Karpas-422 (cell line): ENCODE measurements at regions not wholly inside any gene's neighbourhood (a gene's known extent, or its start where the extent isn't known, plus 50 kb on each side); places are given as distances from the start of the nearest gene placed in this dataset.

Experiments used
- DNase-seq: peaks from one replicate; pipeline ENCODE4 v3.0.0-alpha.2; 2015
- H2AFZ ChIP-seq: fragments of 200-600 bp; sonication (generic); 2 replicates; pipeline ENCODE4 v1.6.1; 2014; ENCODE audit warnings: antibody characterized with exemption, low read length, mixed read lengths
- H3K27ac ChIP-seq: fragments of 200-600 bp; sonication (generic); 2 replicates; pipeline ENCODE4 v1.5.1; 2014; ENCODE audit warnings: mild to moderate bottlenecking, low read length, moderate library complexity
- H3K27me3 ChIP-seq: fragments of 200-600 bp; sonication (generic); 2 replicates; pipeline ENCODE4 v1.6.1; 2014; ENCODE audit warnings: low read length, mixed read lengths
- H3K36me3 ChIP-seq: fragments of 200-600 bp; sonication (generic); 2 replicates; pipeline ENCODE4 v1.6.1; 2014; ENCODE audit warnings: low read length, mixed read lengths; ENCODE audit not compliant: insufficient read depth
- H3K4me1 ChIP-seq: fragments of 200-600 bp; sonication (generic); 2 replicates; pipeline ENCODE4 v1.6.1; 2014; ENCODE audit warnings: mild to moderate bottlenecking, low read length, mixed read lengths
- H3K4me2 ChIP-seq: fragments of 200-600 bp; sonication (generic); 2 replicates; pipeline ENCODE4 v1.6.1; 2014; ENCODE audit warnings: low read length, low read depth, mild to moderate bottlenecking; ENCODE audit not compliant: poor library complexity, severe bottlenecking
- H3K4me3 ChIP-seq: fragments of 200-600 bp; sonication (generic); 2 replicates; pipeline ENCODE4 v1.5.1; 2014; ENCODE audit warnings: mild to moderate bottlenecking, antibody characterized with exemption, low read length, mixed read lengths
- H3K79me2 ChIP-seq: fragments of 200-600 bp; sonication (generic); 2 replicates; pipeline ENCODE4 v1.6.1; 2014; ENCODE audit warnings: mild to moderate bottlenecking, low read length, mixed read lengths
- H3K9ac ChIP-seq: fragments of 200-600 bp; sonication (generic); 2 replicates; pipeline ENCODE4 v1.6.0; 2014; ENCODE audit warnings: low read length
- H3K9me2 ChIP-seq: fragments of 200-600 bp; sonication (generic), shearing (Covaris generic); replicated peaks from 2 replicates; pipeline ENCODE4 v1.6.0; 2014; ENCODE audit warnings: mild to moderate bottlenecking, low read length, moderate library complexity; ENCODE audit not compliant: insufficient read depth
- H3K9me3 ChIP-seq: fragments of 300-700, 200-600 bp; sonication (generic); 2 replicates; pipeline ENCODE4 v1.6.1; 2014; ENCODE audit warnings: low read length, mixed read lengths
- H4K20me1 ChIP-seq: fragments of 200-600 bp; sonication (generic); 2 replicates; pipeline ENCODE4 v1.6.1; 2014; ENCODE audit warnings: mild to moderate bottlenecking, antibody characterized with exemption, low read length, low read depth; ENCODE audit not compliant: insufficient read depth

- no peak overlapping the region for H3K27ac ChIP-seq
- H3K36me3 ChIP-seq = no peaks in the 10 kb centered on the region
- no peaks in the 10 kb centered on the region for H3K79me2 ChIP-seq
- H3K27me3 ChIP-seq = no peaks in the 10 kb centered on the region
- H3K9me2 ChIP-seq = no peaks in the 10 kb centered on the region
- H3K4me3 ChIP-seq = no peak overlapping the region
- no peak for DNase-seq
- peaks cover 20% of the 10 kb centered on the region; the same call in 1 of the 2 replicates for H3K9me3 ChIP-seq
- H2AFZ ChIP-seq = no peak overlapping the region
- no peak overlapping the region for H3K4me2 ChIP-seq
- H3K4me1 ChIP-seq = no peaks in the 10 kb centered on the region
- H3K9ac ChIP-seq = no peak overlapping the region
- no peaks in the 10 kb centered on the region for H4K20me1 ChIP-seq
Measured at GRCh38 chr13:56902276-56902675, 238.4 kb upstream of the PRR20A start.

GRCh38 chr13:56903710-56904282 lies 236.9 kb upstream of the PRR20A start:
- Histone ChIP-seq H3K4me1 (no peaks in the 10 kb centered on the region), H3K79me2 (no peaks in the 10 kb centered on the region), H3K36me3 (no peaks in the 10 kb centered on the region), H3K27me3 (no peaks in the 10 kb centered on the region), H3K4me3 (no peak overlapping the region), H3K9me3 (peaks cover 30% of the 10 kb centered on the region; the same call in 1 of the 2 replicates), H3K27ac (no peak overlapping the region), H3K9ac (no peak overlapping the region), H3K4me2 (no peak overlapping the region), H2AFZ (no peak overlapping the region), H3K9me2 (no peaks in the 10 kb centered on the region), H4K20me1 (no peaks in the 10 kb centered on the region)
- no peak for DNase-seq

- Histone ChIP-seq H3K9ac (no peak overlapping the region), H3K36me3 (no peaks in the 10 kb centered on the region), H4K20me1 (no peaks in the 10 kb centered on the region), H3K4me3 (no peak overlapping the region), H3K27me3 (no peaks in the 10 kb centered on the region), H3K27ac (no peak overlapping the region), H3K79me2 (no peaks in the 10 kb centered on the region), H3K4me2 (no peak overlapping the region), H3K9me3 (peaks cover 32% of the 10 kb centered on the region), H3K4me1 (no peaks in the 10 kb centered on the region), H2AFZ (no peak overlapping the region), H3K9me2 (no peaks in the 10 kb centered on the region)
- DNase-seq = no peak
Measured at GRCh38 chr13:56906909-56907308, 233.8 kb upstream of the PRR20A start.

- Histone ChIP-seq H3K27ac (no peak overlapping the region), H3K4me3 (no peak overlapping the region), H3K4me2 (no peak overlapping the region), H3K27me3 (no peaks in the 10 kb centered on the region), H3K9ac (no peak overlapping the region), H4K20me1 (no peaks in the 10 kb centered on the region), H3K4me1 (no peaks in the 10 kb centered on the region), H2AFZ (no peak overlapping the region), H3K79me2 (no peaks in the 10 kb centered on the region), H3K9me3 (peaks cover 40% of the 10 kb centered on the region), H3K9me2 (no peaks in the 10 kb centered on the region), H3K36me3 (no peaks in the 10 kb centered on the region)
- no peak for DNase-seq
Measured at GRCh38 chr13:56907766-56908165, 233.0 kb upstream of the PRR20A start.

- H4K20me1 ChIP-seq = no peaks in the 10 kb centered on the region
- no peaks in the 10 kb centered on the region for H3K36me3 ChIP-seq
- H3K27ac ChIP-seq = no peak overlapping the region
- peaks cover 31% of the 10 kb centered on the region for H3K9me3 ChIP-seq
- H3K4me2 ChIP-seq = no peak overlapping the region
- H3K9me2 ChIP-seq = no peaks in the 10 kb centered on the region
- no peak overlapping the region for H2AFZ ChIP-seq
- no peak for DNase-seq
- H3K4me1 ChIP-seq = no peaks in the 10 kb centered on the region
- H3K79me2 ChIP-seq = no peaks in the 10 kb centered on the region
- no peak overlapping the region for H3K4me3 ChIP-seq
- H3K27me3 ChIP-seq = no peaks in the 10 kb centered on the region
- no peak overlapping the region for H3K9ac ChIP-seq
Measured at GRCh38 chr13:56909896-56910600, 230.7 kb upstream of the PRR20A start.

GRCh38 chr13:56917966-56918365 lies 222.8 kb upstream of the PRR20A start:
- peaks cover 29% of the 10 kb centered on the region; the same call in 1 of the 2 replicates for H3K9me3 ChIP-seq
- no peaks in the 10 kb centered on the region for H3K79me2 ChIP-seq
- no peaks in the 10 kb centered on the region for H4K20me1 ChIP-seq
- H3K4me3 ChIP-seq = no peak overlapping the region
- DNase-seq = no peak
- H2AFZ ChIP-seq = no peak overlapping the region
- no peaks in the 10 kb centered on the region for H3K36me3 ChIP-seq
- no peak overlapping the region for H3K27ac ChIP-seq
- no peaks in the 10 kb centered on the region for H3K27me3 ChIP-seq
- no peaks in the 10 kb centered on the region for H3K4me1 ChIP-seq
- H3K9ac ChIP-seq = no peak overlapping the region
- no peak overlapping the region for H3K4me2 ChIP-seq
- H3K9me2 ChIP-seq = no peaks in the 10 kb centered on the region; the same call in 1 of the 2 replicates

GRCh38 chr13:56923626-56924140 lies 217.0 kb upstream of the PRR20A start:
- Histone ChIP-seq H3K4me1 (no peaks in the 10 kb centered on the region), H3K4me3 (no peak overlapping the region), H3K27me3 (no peaks in the 10 kb centered on the region), H3K79me2 (no peaks in the 10 kb centered on the region), H2AFZ (no peak overlapping the region), H3K27ac (no peak overlapping the region), H4K20me1 (no peaks in the 10 kb centered on the region), H3K9me3 (peaks cover 57% of the 10 kb centered on the region), H3K4me2 (no peak overlapping the region), H3K9ac (no peak overlapping the region), H3K36me3 (no peaks in the 10 kb centered on the region), H3K9me2 (no peaks in the 10 kb centered on the region)
- no peak for DNase-seq

- H3K9me3 ChIP-seq = peaks cover 60% of the 10 kb centered on the region
- no peak overlapping the region for H3K9ac ChIP-seq
- H4K20me1 ChIP-seq = no peaks in the 10 kb centered on the region
- no peak overlapping the region for H3K4me2 ChIP-seq
- H2AFZ ChIP-seq = no peak overlapping the region
- H3K27ac ChIP-seq = no peak overlapping the region
- H3K79me2 ChIP-seq = no peaks in the 10 kb centered on the region
- no peaks in the 10 kb centered on the region for H3K27me3 ChIP-seq
- no peak overlapping the region for H3K4me3 ChIP-seq
- H3K36me3 ChIP-seq = no peaks in the 10 kb centered on the region
- H3K9me2 ChIP-seq = no peaks in the 10 kb centered on the region
- no peak for DNase-seq
- H3K4me1 ChIP-seq = no peaks in the 10 kb centered on the region
Measured at GRCh38 chr13:56924401-56924800, 216.3 kb upstream of the PRR20A start.
